ENCODE measurements at regions not wholly inside any gene's neighbourhood (a gene's known extent, or its start where the extent isn't known, plus 50 kb on each side); places are given as distances from the start of the nearest gene placed in this dataset.

GRCh38 chr4:108400309-108400708, 220.1 kb upstream of the RPL34 start:
- no peak for DNase-seq (ENCODE audit: low spot score)

DNA sequence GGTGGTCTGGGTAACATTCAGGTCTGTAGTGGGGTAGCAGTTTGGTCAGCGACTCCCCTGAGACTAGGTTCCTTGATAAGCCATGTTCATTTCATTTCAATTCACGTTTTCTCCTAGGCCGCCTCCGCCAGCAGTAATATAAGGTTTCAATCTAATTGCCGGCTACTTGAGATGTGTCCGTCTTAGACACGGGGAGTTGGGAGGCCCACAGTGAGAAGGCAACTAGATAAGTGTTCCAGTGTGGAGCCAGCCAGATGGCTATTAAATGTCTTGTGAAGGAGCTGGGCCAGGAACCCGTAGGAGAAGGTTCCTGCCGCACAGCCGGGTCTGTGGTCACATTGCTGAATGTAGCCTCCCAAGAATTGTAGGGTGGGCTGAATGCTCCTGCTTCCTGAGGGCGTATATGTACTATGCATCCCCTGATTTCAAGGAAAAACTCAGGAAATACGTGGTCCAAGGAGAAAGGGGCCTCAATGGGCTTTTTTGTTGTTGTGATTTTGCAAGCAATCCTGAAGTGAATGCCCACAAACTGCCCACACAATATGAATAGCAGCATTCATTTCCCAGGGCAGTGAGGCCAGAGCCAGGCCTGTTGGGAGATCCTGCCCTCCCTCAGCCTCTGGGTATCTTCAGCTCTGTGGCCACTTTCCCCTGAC, 220.6 kb upstream of the RPL34 start:
- DNase-seq (ENCODE audit: low spot score) = no peak

GRCh38 chr4:108398836-108399235, 221.5 kb upstream of the RPL34 start:
- no peak for DNase-seq (ENCODE audit: low spot score)

DNA sequence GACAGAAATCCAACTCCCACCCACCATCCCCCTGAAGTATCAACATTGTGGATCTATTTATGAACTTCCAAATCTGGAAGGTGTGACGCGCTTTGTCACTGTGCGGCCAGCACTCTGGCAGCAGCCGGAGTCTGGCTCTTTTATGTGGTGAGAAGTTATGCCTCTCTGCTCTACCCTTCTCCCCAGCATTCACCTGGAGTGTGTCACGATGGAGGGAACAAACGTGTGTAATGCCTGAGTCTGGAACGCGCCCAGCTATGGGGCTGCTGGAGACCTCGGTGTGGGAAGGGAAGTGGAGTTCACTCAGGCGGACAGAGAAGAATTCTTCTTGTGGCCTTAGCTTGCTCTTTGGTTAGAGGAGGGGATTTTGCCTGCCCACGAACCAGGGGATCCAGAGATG, 222.1 kb upstream of the RPL34 start:
- no peak for DNase-seq (ENCODE audit: low spot score)

DNA sequence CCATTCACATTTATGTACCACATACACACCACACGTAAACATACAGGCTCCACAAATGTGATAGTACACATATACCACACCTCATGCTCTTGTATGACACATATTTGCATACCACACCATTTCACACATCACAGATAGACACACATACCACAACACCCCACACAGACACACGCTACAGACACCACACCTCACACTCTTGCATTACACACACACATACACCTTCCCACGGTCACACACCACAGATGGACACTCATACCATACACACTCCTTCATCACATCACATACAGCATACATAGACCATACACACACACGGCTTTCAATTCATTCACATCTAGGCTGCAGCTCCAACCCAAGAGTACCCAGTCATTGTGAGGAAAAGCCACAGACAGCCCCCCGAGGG, 222.5 kb upstream of the RPL34 start:
- no peak for DNase-seq (ENCODE audit: low spot score)

DNA sequence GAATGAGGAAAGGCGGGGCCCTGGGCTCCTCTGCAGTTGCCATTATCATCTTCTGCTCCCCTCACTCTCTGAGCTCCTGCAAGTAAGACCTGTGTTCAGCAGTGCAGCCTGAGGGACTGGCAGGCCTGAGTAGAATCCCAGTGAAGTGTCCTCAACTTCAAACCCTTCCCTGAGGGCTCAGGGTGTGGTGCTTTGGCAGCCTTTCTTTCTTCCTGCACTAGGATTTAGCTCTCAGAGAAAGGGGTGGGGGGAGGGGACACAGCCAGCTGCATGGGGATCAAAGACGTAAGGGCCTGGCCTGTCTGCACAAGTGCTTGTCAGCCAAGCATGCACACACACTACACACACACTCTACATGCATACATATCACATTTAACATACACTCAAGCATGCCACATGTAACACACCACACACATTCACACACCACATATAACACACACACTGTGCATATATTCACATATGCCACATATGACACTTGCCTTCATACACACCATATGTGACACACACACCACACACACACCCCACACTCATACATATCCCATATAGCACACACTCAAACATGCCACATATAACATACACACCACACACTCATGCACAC, 223.4 kb upstream of the RPL34 start:
- DNase-seq (ENCODE audit: low spot score) = no peak

GRCh38 chr4:108395786-108396185, 224.6 kb upstream of the RPL34 start:
- DNase-seq (ENCODE audit: low spot score) = no peak

DNA sequence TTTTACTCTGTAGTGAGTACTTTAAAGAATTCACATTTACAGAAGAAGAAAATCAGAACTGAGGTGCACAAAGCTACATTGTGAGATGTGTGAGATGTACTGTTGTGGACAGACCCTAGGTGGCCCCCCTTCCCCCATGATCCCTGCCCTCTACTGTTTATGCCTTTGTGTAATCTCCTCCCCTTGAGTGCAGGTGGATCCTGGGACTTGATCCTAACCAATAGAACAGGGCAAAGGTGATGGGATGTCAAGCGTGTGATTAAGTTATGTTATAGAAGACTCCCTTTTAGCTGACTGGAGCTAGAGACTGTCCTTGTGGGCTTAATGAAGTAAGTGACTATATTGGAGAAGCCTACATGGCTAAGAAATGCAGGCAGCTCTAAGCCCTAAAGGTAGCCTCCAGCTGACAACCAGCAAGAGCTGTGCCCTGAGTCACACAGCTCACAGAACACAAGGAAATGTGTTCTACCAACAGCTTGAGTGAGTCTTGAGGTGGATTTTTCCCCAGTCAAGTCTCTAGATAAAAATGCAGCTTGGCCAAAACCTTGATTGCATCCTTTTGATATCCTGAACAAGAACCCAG, 225.2 kb upstream of the LEF1 start:
- no peak for DNase-seq (ENCODE audit: low spot score)

- no peak for DNase-seq (ENCODE audit: low spot score)
Observed at GRCh38 chr4:108391701-108392455, 223.1 kb upstream of the LEF1 start.

DNA sequence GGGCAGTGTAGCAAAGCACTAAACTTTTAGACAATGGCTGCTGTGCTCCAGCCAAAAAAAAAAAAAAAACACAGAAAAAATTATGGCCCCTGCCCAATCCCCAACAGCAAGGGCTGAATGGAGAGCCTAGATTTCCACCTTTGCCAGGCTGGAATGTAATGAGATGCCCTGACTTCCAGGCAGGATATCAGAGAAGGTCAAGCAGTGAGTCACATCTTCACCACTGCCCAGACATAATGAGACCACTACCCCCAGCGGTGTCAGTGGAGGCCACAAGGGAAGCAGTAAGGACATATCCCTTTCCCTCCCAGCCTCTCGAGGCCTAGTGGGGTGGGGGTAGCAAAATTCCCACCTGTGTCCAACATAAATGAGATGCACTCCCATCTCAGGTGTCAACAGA, 216.3 kb upstream of the LEF1 start:
- DNase-seq (ENCODE audit: low spot score) = no peak

GRCh38 chr4:108384544-108384943, 215.8 kb upstream of the LEF1 start:
- DNase-seq (ENCODE audit: low spot score) = no peak

- DNase-seq (ENCODE audit: low spot score) = no peak
Observed at GRCh38 chr4:108383157-108383556, 214.4 kb upstream of the LEF1 start.

GRCh38 chr4:108382751-108383150, 214.0 kb upstream of the LEF1 start:
- no peak for DNase-seq (ENCODE audit: low spot score)

- no peak for DNase-seq (ENCODE audit: low spot score)
Observed at GRCh38 chr4:108378164-108378563, 209.4 kb upstream of the LEF1 start.

GRCh38 chr4:108377021-108377420, 208.3 kb upstream of the LEF1 start:
- DNase-seq (ENCODE audit: low spot score) = no peak

GRCh38 chr4:108375434-108375833, 206.7 kb upstream of the LEF1 start:
- DNase-seq (ENCODE audit: low spot score) = no peak

DNA sequence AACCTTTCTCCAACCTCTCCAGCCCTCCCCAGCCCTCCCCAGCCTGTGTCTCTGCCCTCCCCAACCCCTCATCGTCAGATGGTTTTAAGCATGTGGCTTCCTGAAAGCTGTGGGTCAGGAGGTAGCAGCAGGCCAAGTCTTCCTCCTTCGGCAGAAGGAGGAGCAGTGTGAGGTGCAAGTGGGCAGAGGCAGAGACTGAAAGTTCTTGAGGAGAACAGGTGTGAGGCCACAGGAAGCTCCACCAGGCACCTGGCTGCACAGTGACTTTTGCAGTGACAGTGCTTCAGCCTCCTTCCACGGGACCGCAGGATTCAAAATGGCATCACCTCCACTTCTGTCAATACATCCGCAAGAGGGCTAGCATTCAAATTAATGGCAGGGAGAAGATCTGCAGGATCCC, 203.9 kb upstream of the LEF1 start:
- no peak for DNase-seq (ENCODE audit: low spot score)

- DNase-seq (ENCODE audit: low spot score) = no peak
Observed at GRCh38 chr4:108371282-108371681, 202.6 kb upstream of the LEF1 start.

DNA sequence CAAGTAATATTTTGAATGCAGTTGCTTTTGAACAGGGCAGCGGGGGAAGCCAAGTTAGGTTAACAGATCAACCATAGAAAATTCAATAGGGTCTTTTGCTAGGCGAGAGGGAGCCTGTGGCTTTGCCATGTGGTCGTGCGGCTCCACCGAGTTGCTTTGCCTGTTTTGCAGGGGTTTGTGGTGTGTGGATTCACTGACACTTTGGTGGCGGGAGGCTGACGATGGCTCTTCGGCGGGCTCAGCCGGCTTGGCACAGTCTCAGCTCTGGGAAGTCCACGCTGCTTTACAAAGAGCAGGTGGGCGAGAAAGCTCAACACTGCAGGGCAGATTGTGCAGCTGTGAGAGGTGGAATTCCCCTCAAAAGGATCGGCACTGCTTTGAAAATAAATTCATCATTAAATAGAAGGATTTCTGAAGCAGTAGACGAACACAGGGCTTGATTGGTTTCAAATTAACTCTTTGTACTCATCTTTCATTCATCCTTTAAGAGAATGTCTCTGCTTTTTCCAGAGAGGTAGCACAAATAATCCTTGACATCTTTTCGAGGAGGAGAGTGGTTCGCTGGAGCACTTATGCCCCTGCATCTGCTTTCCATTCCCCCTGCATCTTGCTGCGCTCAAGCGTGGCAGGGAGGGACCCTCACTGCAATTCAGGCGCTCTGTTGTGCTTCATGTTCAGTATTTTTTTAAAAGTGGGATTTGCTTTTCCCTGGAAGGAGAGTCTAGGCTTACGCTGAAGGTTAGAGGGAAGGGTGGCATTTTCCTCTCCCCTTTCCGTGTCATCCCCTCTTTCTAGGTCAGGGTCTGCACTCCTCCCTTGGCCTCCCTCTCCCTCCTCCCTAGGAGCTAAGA, 201.8 kb upstream of the LEF1 start:
- no peak for DNase-seq (ENCODE audit: low spot score)

DNA sequence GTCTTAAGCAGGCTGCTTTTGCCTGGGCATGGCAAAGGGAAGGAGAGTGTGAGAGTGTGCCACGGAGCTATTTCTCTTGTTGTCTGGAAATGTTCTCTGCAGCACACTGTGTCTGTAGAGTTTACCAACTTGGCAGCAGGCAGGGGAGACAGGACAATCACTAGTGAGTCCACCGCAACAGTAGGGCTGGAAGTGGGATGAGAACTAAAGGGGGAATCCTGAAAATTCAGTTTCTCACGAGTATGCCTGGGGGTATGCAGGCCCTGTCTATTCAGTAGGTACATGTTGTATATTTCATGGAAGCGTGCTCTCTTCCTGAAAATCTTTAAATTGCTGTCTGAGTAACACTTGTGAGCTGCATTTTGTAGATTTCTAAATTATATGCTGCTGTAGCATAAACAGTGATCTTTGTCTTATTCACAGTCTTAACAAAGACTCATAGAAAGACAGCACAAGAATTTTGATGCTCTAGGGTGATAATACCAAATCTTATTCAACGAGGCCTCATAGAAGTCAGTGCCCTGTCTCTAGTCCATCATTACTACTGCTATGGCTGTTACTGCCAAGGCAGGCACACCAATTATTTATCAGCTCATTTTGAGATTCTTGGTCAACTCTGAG, 200.4 kb upstream of the LEF1 start:
- no peak for DNase-seq (ENCODE audit: low spot score)

DNA sequence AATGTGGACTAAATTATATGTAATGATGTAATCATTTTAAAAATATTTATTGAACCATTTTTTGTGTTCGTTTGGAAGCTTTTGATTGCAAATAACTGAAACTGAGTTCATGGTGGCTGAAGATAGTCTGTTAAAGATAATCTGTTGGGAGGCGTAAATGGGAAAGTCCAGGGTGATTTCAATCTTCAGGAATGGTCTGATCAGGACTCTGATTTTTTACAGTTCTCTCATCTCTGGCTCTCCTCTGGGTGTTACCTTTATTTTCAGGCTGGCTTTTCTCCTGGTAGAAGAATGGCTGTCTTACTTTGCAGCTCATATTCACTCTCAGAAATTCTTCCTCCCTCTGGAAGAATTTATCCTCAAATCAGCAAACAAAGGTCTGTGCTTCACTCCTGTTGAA, 199.0 kb upstream of the LEF1 start:
- no peak for DNase-seq (ENCODE audit: low spot score)

- no peak for DNase-seq (ENCODE audit: low spot score)
Observed at GRCh38 chr4:108366716-108367115, 198.0 kb upstream of the LEF1 start.
